Chondrocyte (in vitro differentiated cells): ENCODE measurements at regions not wholly inside any gene's neighbourhood (a gene's known extent, or its start where the extent isn't known, plus 50 kb on each side); places are given as distances from the start of the nearest gene placed in this dataset.

Experiments used
- DNase-seq: peaks from one replicate; pipeline ENCODE4 v3.0.0; 2021; ENCODE audit warnings: mixed read lengths, low spot score
- H3K27ac Mint-ChIP-seq: one replicate; pipeline ENCODE4 v1.8.0; 2021; ENCODE audit warnings: mild to moderate bottlenecking, moderate library complexity, mixed read lengths; ENCODE audit not compliant: unreplicated experiment
- H3K27me3 Mint-ChIP-seq: 2 replicates; pipeline ENCODE4 v1.8.0; 2021; ENCODE audit warnings: low read depth, mixed read lengths
- H3K36me3 Mint-ChIP-seq: 2 replicates; pipeline ENCODE4 v1.8.0; 2021; ENCODE audit warnings: low read depth, mixed read lengths
- H3K4me1 Mint-ChIP-seq: 2 replicates; pipeline ENCODE4 v1.8.0; 2021; ENCODE audit warnings: low read depth, mild to moderate bottlenecking, mixed read lengths
- H3K4me3 Mint-ChIP-seq: one replicate; pipeline ENCODE4 v1.8.0; 2021; ENCODE audit warnings: mild to moderate bottlenecking, moderate library complexity, mixed read lengths; ENCODE audit not compliant: unreplicated experiment
- H3K9me3 Mint-ChIP-seq: 2 replicates; pipeline ENCODE4 v1.8.0; 2021; ENCODE audit warnings: low read depth, mixed read lengths
- CTCF ChIP-seq: fragments of 200-600 bp; sonication (generic); IDR thresholded peaks from 2 replicates; pipeline ENCODE4 v1.5.0; 2021; ENCODE audit warnings: antibody characterized with exemption, mild to moderate bottlenecking, moderate library complexity

GRCh38 chr15:93803421-93804152, 427.8 kb upstream of the MCTP2 start:
- Mint-ChIP-seq H3K36me3 (no peaks in the 10 kb centered on the region), H3K9me3 (no peaks in the 10 kb centered on the region), H3K4me3 (no peak overlapping the region), H3K27me3 (peaks cover 7% of the 10 kb centered on the region), H3K27ac (no peak overlapping the region), H3K4me1 (peaks cover 23% of the 10 kb centered on the region)
- TF ChIP-seq CTCF, result no peak
- no peak for DNase-seq

GRCh38 chr15:93801206-93801605, 430.2 kb upstream of the MCTP2 start:
- H3K27ac Mint-ChIP-seq, result no peak overlapping the region
- peaks cover 2% of the 10 kb centered on the region for H3K9me3 Mint-ChIP-seq
- no peak for TF ChIP-seq CTCF
- peaks cover 7% of the 10 kb centered on the region for H3K27me3 Mint-ChIP-seq
- DNase-seq, result no peak
- H3K4me3 Mint-ChIP-seq, result no peak overlapping the region
- H3K36me3 Mint-ChIP-seq, result no peaks in the 10 kb centered on the region
- peaks cover 17% of the 10 kb centered on the region for H3K4me1 Mint-ChIP-seq

GRCh38 chr15:93800805-93801204, 430.6 kb upstream of the MCTP2 start:
- H3K4me1 Mint-ChIP-seq, result peaks cover 17% of the 10 kb centered on the region
- no peak for DNase-seq
- no peak for TF ChIP-seq CTCF
- H3K27me3 Mint-ChIP-seq, result peaks cover 4% of the 10 kb centered on the region
- no peak overlapping the region for H3K4me3 Mint-ChIP-seq
- H3K27ac Mint-ChIP-seq, result no peak overlapping the region
- H3K9me3 Mint-ChIP-seq, result peaks cover 5% of the 10 kb centered on the region
- H3K36me3 Mint-ChIP-seq, result no peaks in the 10 kb centered on the region

- Mint-ChIP-seq H3K4me1 (peaks cover 4% of the 10 kb centered on the region), H3K36me3 (no peaks in the 10 kb centered on the region), H3K4me3 (no peak overlapping the region), H3K27ac (no peak overlapping the region), H3K9me3 (peaks cover 14% of the 10 kb centered on the region), H3K27me3 (peaks cover 6% of the 10 kb centered on the region)
- no peak for TF ChIP-seq CTCF
- DNase-seq, result no peak
These were observed 441.9 kb upstream of the MCTP2 start for GRCh38 chr15:93789441-93789840.

- H3K27me3 Mint-ChIP-seq, result peaks cover 5% of the 10 kb centered on the region
- no peak for DNase-seq
- no peak overlapping the region for H3K4me3 Mint-ChIP-seq
- no peaks in the 10 kb centered on the region for H3K9me3 Mint-ChIP-seq
- no peak overlapping the region for H3K27ac Mint-ChIP-seq
- no peak for TF ChIP-seq CTCF
- no peaks in the 10 kb centered on the region for H3K4me1 Mint-ChIP-seq
- no peaks in the 10 kb centered on the region for H3K36me3 Mint-ChIP-seq
These were observed 451.3 kb upstream of the MCTP2 start for GRCh38 chr15:93780073-93780472.
